NCI-H2171 treated with DMSO at 0.1 percent for 48 hours (cell line): ENCODE measurements at regions not wholly inside any gene's neighbourhood (a gene's known extent, or its start where the extent isn't known, plus 50 kb on each side); places are given as distances from the start of the nearest gene placed in this dataset.
"Not testable (repeated sequence)": the region's sequence is repeated elsewhere in the genome, so short reads cannot be mapped to it uniquely, and the experiment has no call there.

Experiments
- DNase-seq: peaks from one replicate; lab custom pipeline; 2025; lab: John Stamatoyannopoulos, UW

- DNase-seq: not testable (repeated sequence)
These were observed 111.4 kb downstream of the CCDC74A start for GRCh38 chr2:131639001-131639620.

GRCh38 chr2:131641414-131642206, 113.9 kb downstream of the CCDC74A start:
- DNase-seq: peak; percentile 88

- not testable (repeated sequence) for DNase-seq
These were observed 115.5 kb downstream of the CCDC74A start for GRCh38 chr2:131643180-131643579.

GRCh38 chr2:131645177-131645765, 117.6 kb downstream of the CCDC74A start:
- no peak for DNase-seq

GRCh38 chr2:131646220-131646619, 118.5 kb downstream of the CCDC74A start:
- not testable (repeated sequence) for DNase-seq

- DNase-seq: no peak
These were observed 119.1 kb downstream of the CCDC74A start for GRCh38 chr2:131646669-131647297.

- DNase-seq: not testable (repeated sequence)
These were observed 120.9 kb downstream of the CCDC74A start for GRCh38 chr2:131648565-131648964.

- DNase-seq: not testable (repeated sequence)
These were observed 124.6 kb downstream of the CCDC74A start for GRCh38 chr2:131652246-131652645.

GRCh38 chr2:131654107-131654506, 126.4 kb downstream of the CCDC74A start:
- DNase-seq: not testable (repeated sequence)

- no peak for DNase-seq
These were observed 129.3 kb downstream of the CCDC74A start for GRCh38 chr2:131656816-131657633.

GRCh38 chr2:131657895-131658768, 130.4 kb downstream of the CCDC74A start:
- no peak for DNase-seq

- DNase-seq: no peak
These were observed 131.1 kb downstream of the CCDC74A start for GRCh38 chr2:131658769-131659131.

- no peak for DNase-seq
These were observed 131.5 kb downstream of the CCDC74A start for GRCh38 chr2:131659168-131659572.

- DNase-seq: not testable (repeated sequence)
These were observed 133.6 kb downstream of the CCDC74A start for GRCh38 chr2:131661101-131661782.

GRCh38 chr2:131661884-131662535, 134.3 kb downstream of the CCDC74A start:
- not testable (repeated sequence) for DNase-seq

GRCh38 chr2:131663501-131663900, 135.8 kb downstream of the CCDC74A start:
- peak; percentile 30 for DNase-seq

- DNase-seq: not testable (repeated sequence)
These were observed 138.0 kb downstream of the CCDC74A start for GRCh38 chr2:131665716-131666115.

GRCh38 chr2:131668794-131669540, 141.3 kb downstream of the CCDC74A start:
- peak; percentile 75 for DNase-seq
